Panc1 (cell line): ENCODE measurements at regions not wholly inside any gene's neighbourhood (a gene's known extent, or its start where the extent isn't known, plus 50 kb on each side); places are given as distances from the start of the nearest gene placed in this dataset.

ENCODE experiments used
- ATAC-seq: fragments of 200-7000 bp; cut with Tn5 transposase; 2 replicates; pipeline ENCODE4 v1.9.1; 2020; ENCODE audit warnings: mild to moderate bottlenecking, moderate library complexity
- BruUV-seq: library from RNA; stranded (reverse); fragments of 400-500 nt; replicated peaks from 2 replicates; lab custom pipeline; 2021; lab: Mats Ljungman, UMichigan
- CTCF ChIA-PET: fragments of 300-600 bp; sonication (Branson Sonifier 250); formaldehyde crosslinking; loops from one replicate; lab custom pipeline; 2022; ENCODE audit warnings: antibody characterized with exemption; lab: Charles Lee
- POLR2A ChIA-PET: fragments of 300-600 bp; sonication (Branson Sonifier 250); formaldehyde crosslinking; loops from one replicate; lab custom pipeline; 2022; ENCODE audit warnings: antibody characterized with exemption; lab: Charles Lee
- DNase-seq: peaks from one replicate; pipeline ENCODE4 v3.0.0-alpha.2; 2010; ENCODE audit warnings: low read depth, low spot score
- H3K27ac ChIP-seq: 2 replicates; pipeline ENCODE4 v1.5.1; 2011; ENCODE audit warnings: mild to moderate bottlenecking, low read length, inconsistent platforms
- H3K27me3 ChIP-seq: fragments of 200-500 bp; sonication (Bioruptor generic); 2 replicates; pipeline ENCODE4 v1.6.0; 2014; ENCODE audit warnings: low read length, inconsistent platforms; ENCODE audit not compliant: control insufficient read depth, insufficient read depth
- H3K36me3 ChIP-seq: fragments of 200-500 bp; sonication (Bioruptor generic); 2 replicates; pipeline ENCODE4 v1.5.1; 2014; ENCODE audit warnings: inconsistent platforms, mild to moderate bottlenecking, low read length, moderate library complexity; ENCODE audit not compliant: control insufficient read depth, insufficient read depth
- H3K4me1 ChIP-seq: 2 replicates; pipeline ENCODE4 v1.5.1; 2011; ENCODE audit warnings: inconsistent platforms, mild to moderate bottlenecking, low read length, moderate library complexity; ENCODE audit not compliant: control insufficient read depth, insufficient read depth
- H3K4me3 ChIP-seq, 2 experiments: 2 replicates each; pipeline ENCODE4 v1.5.1; 2011 to 2012; ENCODE audit warnings: low read depth in 2 of 2, low read length in 2 of 2, mild to moderate bottlenecking in 2 of 2, inconsistent platforms in 1 of 2, moderate library complexity in 1 of 2
- H3K9me3 ChIP-seq: fragments of 200-500 bp; sonication (Bioruptor generic); 2 replicates; pipeline ENCODE4 v1.5.1; 2014; ENCODE audit warnings: low read depth, mild to moderate bottlenecking, inconsistent platforms, low read length, moderate library complexity; ENCODE audit not compliant: control insufficient read depth, insufficient read depth
- CTCF ChIP-seq: fragments of 450-650 bp; IDR thresholded peaks from 2 replicates; pipeline ENCODE4 v1.5.1; 2017; ENCODE audit warnings: mild to moderate bottlenecking
- POLR2AphosphoS5 ChIP-seq: IDR thresholded peaks from 2 replicates; pipeline ENCODE4 v1.6.1; 2012; ENCODE audit warnings: mild to moderate bottlenecking, low read depth, low read length, moderate library complexity
- SIN3A ChIP-seq: IDR thresholded peaks from 2 replicates; pipeline ENCODE4 v1.6.1; 2012; ENCODE audit warnings: low read depth, mild to moderate bottlenecking, low read length, moderate library complexity, borderline replicate concordance; ENCODE audit not compliant: insufficient read depth
- TCF7L2 ChIP-seq: IDR thresholded peaks from 2 replicates; pipeline ENCODE4 v1.6.1; 2011; ENCODE audit warnings: mild to moderate bottlenecking, low read depth, low read length, inconsistent platforms
- in situ Hi-C: cut with HindIII; loops from 2 replicates; pipeline ENCODE4 v1.10.0; 2016; ENCODE audit warnings: low sequenced_read_pairs, low pct_unique_long_range_greater_than_20kb
- intact Hi-C: fragments of 100-400 bp; cut with micrococcal nuclease; formaldehyde crosslinking; loops from one replicate; pipeline ENCODE4 v1.10.0; 2022; ENCODE audit not compliant: unreplicated experiment
- TF ChIP-seq, protein P1 (sequence below), 2 experiments: IDR thresholded peaks; 2 replicates each; pipeline ENCODE4 v1.6.1; 2011 to 2012; ENCODE audit warnings: low read depth in 2 of 2, control low read depth in 1 of 2, low read length in 1 of 2, mild to moderate bottlenecking in 1 of 2, moderate library complexity in 1 of 2; ENCODE audit not compliant: insufficient read depth in 1 of 2

DNA sequence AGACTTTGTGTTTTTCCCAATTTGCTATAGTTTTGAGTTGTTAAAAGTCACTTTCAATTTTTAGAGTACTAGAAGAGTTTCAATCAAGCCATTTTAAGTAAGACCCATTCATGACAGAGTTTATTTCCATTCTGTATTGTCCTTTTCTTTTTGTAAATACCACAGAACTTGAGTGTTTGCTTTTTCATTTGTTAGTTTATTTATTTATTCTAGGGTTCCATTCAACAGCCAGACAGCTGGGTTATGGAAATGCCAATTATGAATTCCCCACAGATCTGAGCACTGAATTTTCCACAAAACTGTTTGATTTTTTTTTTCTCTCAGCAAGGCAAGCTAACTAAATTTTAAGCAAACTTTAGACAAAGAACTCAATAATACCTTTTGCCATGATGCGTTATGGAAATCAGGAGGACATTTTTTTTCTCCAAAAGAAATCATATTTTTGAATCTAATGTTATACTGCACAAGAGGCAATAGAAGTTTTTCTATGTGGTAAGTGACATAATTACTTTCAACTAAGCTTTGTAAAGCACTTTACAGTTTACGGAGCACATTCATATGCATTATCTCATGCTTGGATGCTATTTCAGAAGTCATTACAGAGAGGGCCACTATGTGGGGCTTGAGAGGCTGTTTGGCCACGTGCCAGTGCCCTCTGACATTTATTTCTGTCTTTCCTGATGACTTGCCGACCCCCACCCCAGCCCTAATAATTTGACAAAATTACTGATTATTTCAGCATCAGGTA is 181.5 kb downstream of the VRK1 start:
- no peaks in the 10 kb centered on the region for H3K27me3 ChIP-seq
- peaks cover 6% of the 10 kb centered on the region; the same call in 1 of the 2 replicates for H3K9me3 ChIP-seq
- H3K4me1 ChIP-seq = no peaks in the 10 kb centered on the region
- TF ChIP-seq CTCF (no peak), TCF7L2 (no peak), SIN3A (no peak), POLR2AphosphoS5 (no peak)
- TF ChIP-seq, protein P1, sequence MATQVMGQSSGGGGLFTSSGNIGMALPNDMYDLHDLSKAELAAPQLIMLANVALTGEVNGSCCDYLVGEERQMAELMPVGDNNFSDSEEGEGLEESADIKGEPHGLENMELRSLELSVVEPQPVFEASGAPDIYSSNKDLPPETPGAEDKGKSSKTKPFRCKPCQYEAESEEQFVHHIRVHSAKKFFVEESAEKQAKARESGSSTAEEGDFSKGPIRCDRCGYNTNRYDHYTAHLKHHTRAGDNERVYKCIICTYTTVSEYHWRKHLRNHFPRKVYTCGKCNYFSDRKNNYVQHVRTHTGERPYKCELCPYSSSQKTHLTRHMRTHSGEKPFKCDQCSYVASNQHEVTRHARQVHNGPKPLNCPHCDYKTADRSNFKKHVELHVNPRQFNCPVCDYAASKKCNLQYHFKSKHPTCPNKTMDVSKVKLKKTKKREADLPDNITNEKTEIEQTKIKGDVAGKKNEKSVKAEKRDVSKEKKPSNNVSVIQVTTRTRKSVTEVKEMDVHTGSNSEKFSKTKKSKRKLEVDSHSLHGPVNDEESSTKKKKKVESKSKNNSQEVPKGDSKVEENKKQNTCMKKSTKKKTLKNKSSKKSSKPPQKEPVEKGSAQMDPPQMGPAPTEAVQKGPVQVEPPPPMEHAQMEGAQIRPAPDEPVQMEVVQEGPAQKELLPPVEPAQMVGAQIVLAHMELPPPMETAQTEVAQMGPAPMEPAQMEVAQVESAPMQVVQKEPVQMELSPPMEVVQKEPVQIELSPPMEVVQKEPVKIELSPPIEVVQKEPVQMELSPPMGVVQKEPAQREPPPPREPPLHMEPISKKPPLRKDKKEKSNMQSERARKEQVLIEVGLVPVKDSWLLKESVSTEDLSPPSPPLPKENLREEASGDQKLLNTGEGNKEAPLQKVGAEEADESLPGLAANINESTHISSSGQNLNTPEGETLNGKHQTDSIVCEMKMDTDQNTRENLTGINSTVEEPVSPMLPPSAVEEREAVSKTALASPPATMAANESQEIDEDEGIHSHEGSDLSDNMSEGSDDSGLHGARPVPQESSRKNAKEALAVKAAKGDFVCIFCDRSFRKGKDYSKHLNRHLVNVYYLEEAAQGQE (IDR thresholded peaks at IDR 0.05; ENCODE audit: insufficient read depth in 1 of 2, low read depth in 2 of 2, low read length in 1 of 2) = no peak
- no peak for DNase-seq
- intact Hi-C loops (no loop called here), in situ Hi-C loops (no loop called here)
- no peaks in the 10 kb centered on the region for H3K36me3 ChIP-seq
- H3K27ac ChIP-seq = no peak overlapping the region
- CTCF ChIA-PET = no interaction called here
- ATAC-seq = no peak
- POLR2A ChIA-PET = no interaction called here
- BruUV-seq = no TSS peak
- no peak overlapping the region for H3K4me3 ChIP-seq

DNA sequence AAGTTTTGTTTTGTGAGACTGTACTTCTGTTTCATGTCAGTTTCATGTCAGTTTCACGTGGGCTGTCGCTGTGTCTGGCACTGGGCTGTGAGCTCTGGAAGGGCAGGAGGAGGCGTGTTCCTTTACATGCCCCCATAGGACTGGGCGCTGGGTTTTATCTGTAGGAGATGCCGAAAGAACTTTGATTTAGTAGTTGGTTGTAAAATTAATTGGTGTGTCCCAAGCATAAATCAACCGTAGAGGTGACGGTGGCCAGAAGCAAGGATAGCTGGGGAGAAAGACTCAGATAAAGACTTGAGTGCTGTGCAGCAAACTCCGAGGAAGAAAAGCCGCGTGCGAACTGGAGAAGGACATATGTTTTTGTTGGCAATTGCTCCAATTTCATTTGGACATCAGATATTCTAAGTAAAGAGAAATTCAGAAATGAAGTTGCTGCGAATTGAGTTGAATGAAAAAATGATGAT is 182.5 kb downstream of the VRK1 start:
- H3K36me3 ChIP-seq = no peaks in the 10 kb centered on the region
- no peaks in the 10 kb centered on the region for H3K4me1 ChIP-seq
- POLR2A ChIA-PET = no interaction called here
- H3K9me3 ChIP-seq = peaks cover 6% of the 10 kb centered on the region; the same call in 1 of the 2 replicates
- intact Hi-C loops (no loop called here), in situ Hi-C loops (no loop called here)
- DNase-seq (no peak), ATAC-seq (no peak)
- no peak overlapping the region for H3K4me3 ChIP-seq
- CTCF ChIA-PET = no interaction called here
- H3K27ac ChIP-seq = no peak overlapping the region
- H3K27me3 ChIP-seq = no peaks in the 10 kb centered on the region
- TF ChIP-seq TCF7L2 (no peak), POLR2AphosphoS5 (no peak), SIN3A (no peak)
- BruUV-seq = no TSS peak

GRCh38 chr14:96980835-96981234 is 183.7 kb downstream of the VRK1 start:
- in situ Hi-C loops = no loop called here
- Histone ChIP-seq H3K27me3 (no peaks in the 10 kb centered on the region), H3K9me3 (no peaks in the 10 kb centered on the region), H3K4me3 (no peak overlapping the region), H3K27ac (no peak overlapping the region), H3K4me1 (no peaks in the 10 kb centered on the region), H3K36me3 (no peaks in the 10 kb centered on the region)
- ATAC-seq = no peak
- no peak for DNase-seq
- BruUV-seq = no TSS peak
- TF ChIP-seq TCF7L2 (no peak), POLR2AphosphoS5 (no peak), CTCF (no peak), SIN3A (no peak)
- TF ChIP-seq, protein P1 (IDR thresholded peaks at IDR 0.05; ENCODE audit: insufficient read depth in 1 of 2, low read depth in 2 of 2, low read length in 1 of 2) = no peak
- ChIA-PET POLR2A (no interaction called here), CTCF (no interaction called here)
- intact Hi-C loops = no loop called here
